SK-N-DZ (cell line): ENCODE measurements at regions not wholly inside any gene's neighbourhood (a gene's known extent, or its start where the extent isn't known, plus 50 kb on each side); places are given as distances from the start of the nearest gene placed in this dataset.

Experiments used
- DNase-seq: peaks from one replicate; pipeline ENCODE4 v3.0.0-alpha.2; 2015; ENCODE audit warnings: low spot score

DNA sequence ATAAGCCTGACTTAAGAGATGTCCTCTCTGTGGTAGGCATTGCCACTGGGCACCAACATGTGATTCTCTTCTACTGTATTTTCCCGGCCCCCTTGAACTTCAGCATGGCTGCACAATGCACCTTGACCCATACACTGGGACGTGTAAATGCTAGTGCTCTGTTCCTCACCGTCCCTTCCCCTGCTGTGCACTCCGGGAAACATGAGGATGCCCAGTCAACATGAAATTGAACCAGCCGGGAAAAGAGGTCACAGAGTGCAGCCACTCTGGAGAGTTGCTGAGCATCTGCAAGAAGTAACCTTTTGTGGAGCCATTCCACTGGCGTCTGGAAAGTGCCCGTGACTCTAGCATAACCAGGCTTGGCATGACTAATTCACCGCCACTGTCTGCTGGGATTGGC is 646.7 kb downstream of the NPHP4 start:
- no peak for DNase-seq

DNA sequence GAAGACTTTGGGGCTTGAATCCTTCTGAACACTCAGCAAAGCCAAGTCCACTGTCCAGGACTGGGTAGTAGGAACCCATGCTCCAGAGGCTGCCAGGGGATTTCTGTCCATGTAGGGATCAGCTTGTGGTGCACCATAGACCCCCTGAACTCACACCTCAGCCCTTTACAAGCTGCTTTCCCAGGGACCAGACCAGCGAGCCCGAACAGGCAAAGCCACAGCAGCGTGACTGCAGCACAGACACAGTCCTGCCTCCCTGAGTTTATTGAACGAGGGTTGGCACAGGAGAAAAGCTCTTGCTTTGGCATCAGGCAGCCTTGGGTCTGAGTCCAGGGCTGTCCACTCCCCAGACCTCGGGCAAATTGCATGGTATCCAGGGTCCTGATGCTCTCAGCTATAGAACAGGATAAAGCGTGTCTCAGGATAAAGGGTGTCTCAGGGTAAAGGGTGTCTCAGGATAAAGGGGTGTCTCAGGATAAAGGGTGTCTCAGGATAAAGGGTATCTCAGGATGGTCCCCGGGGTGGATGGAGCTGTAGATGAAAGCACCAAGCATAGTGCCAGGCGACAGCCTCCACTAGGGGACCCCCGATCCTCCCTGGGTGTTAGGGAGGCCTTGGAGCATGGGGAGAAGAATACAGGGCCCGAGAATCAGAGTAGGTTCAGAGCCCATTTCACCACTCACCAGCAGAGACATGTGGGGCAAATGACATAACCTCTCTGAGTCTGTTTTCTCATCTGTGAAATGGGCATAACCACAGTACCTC is 648.8 kb downstream of the NPHP4 start:
- no peak for DNase-seq

DNA sequence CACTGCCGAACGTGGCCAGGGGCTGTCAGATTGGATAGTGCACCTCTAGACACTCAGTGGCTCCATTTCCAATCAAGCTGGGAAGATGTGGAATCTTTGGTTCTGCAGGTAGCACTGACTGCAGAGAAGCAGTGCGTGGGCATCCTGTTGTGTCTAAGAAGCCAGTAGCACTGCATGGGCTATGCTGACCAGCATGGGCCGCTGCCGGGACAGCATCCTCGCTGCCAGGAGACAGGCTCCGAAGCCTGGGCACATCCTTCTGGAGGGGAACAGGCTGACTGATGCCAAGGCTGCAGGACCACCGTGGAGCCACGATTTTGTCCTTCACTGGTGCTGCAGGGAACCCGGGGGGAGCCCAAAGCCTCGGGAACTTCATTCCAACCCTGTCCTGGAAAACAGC is 649.4 kb downstream of the NPHP4 start:
- DNase-seq: no peak

DNA sequence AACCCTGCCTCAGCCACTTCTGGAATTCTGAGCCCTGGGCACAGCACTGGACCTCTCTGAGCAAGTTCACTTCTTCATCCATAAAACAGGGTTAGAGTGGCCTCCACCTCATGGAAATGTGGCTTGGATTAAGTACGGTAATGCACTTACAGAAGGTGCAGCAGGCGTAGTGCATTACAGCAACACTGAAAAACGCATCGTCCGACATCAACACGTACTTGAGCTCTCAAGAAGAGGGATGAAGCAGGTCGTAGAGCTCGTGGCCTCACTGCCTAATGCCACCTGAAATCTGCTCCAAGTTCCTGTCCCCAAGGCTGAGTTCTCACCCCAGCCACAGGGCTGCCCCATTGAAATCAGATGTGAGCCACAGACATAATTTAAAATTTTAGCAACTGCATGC is 650.1 kb downstream of the NPHP4 start:
- no peak for DNase-seq

DNA sequence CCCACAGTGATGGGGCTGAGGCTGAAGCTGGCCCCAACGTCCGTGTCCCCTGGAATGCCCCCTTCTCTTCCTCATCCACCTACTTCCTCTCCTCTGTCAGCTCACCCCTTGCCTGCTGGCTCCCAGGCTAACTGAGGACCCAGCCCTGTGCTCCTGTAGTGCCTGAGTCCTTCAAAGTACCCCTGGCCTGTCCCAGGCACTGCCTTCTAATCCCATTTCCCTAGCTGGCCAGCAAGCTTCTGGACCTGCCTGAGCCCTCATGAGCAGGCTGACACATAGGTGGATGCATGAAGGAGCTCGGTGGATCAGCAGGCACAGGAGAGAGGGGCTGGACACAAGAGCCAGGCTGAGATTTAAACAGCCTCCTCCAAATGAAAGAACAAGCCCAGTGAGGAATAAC is 650.8 kb downstream of the NPHP4 start:
- no peak for DNase-seq

DNA sequence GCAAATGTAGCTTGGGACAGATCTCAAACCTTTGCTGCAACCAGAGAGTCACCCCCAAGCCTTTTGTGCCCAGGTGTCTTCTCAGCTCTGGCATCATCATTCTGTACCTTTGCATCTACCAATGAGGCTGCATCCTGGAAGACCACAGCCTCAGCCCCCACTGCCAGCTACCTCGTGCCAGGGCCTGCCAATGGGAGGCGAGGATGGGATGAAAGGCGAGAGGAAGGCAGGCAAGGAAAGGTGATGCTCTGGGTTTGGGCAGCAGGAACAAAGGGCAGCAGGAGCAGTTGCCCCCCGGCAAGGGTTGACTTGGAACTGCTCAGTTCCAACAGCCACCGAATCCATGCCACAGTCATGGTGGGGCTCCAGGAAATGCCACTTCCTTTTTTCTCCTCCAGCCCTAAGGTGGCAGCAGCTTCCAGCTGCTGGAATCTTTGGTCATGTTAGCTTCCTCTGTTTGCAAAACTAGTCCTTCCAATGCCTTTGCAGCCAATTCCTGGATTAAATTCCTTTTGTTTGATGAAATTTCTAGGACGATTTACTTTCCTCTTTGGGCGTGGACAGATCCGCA is 651.6 kb downstream of the NPHP4 start:
- DNase-seq: no peak

DNA sequence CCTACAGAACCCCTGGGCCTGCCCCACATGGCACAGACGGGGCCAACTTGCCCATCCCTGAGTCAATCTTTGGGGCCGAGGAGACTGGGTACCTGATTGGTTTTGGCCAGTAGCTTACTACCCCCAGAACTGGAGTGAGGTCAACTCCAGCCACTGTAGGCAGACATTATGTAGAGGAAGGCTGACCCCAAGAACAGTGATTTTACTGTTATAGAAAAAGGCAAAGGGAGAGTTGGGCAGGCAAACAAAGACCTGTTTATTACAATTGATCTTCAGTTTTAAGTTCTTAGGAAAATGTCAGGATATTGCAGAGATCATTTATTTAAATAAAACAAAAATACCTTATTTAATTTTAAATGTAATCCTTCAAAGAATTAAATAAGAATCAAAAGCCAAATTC is 653.8 kb downstream of the NPHP4 start:
- no peak for DNase-seq

DNA sequence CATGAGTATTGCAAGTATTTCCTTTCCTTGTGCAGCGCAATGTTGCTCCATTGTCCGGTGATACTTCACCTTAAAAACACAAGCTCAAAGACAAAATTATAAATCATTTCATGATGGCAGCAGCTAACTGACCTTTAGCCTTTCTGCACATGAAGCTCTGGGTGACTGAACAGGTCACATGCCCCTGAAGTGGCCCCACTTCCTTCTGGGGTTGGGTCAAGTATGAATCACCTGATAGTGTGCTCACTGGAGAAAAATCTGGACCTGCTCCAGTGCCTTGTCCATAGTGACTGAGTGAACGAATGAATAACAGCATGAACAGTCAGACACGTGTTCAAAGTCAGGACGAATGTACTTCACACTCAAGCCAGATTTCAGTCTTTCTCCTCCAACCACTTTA is 658.9 kb downstream of the NPHP4 start:
- DNase-seq: no peak

DNA sequence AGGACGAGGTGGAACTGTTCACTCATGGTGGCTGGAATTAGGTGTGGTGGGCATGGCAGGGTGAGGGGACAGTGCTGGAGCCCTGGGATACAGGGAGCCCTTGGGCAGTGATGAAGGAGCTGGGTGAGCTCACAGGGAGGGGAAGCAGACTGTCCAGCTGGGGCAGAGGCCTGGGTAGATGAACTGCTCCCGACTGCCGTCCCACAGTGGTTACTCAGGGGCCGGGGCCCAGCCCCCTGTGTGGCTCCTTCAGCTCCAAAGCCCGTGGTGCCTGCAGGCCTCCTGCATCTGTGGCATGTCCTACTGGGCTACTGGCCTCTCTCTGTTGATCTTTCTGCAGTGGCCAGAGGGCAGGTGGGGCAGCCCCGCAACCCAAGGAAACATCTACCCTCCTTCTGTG is 661.1 kb downstream of the NPHP4 start:
- no peak for DNase-seq

DNA sequence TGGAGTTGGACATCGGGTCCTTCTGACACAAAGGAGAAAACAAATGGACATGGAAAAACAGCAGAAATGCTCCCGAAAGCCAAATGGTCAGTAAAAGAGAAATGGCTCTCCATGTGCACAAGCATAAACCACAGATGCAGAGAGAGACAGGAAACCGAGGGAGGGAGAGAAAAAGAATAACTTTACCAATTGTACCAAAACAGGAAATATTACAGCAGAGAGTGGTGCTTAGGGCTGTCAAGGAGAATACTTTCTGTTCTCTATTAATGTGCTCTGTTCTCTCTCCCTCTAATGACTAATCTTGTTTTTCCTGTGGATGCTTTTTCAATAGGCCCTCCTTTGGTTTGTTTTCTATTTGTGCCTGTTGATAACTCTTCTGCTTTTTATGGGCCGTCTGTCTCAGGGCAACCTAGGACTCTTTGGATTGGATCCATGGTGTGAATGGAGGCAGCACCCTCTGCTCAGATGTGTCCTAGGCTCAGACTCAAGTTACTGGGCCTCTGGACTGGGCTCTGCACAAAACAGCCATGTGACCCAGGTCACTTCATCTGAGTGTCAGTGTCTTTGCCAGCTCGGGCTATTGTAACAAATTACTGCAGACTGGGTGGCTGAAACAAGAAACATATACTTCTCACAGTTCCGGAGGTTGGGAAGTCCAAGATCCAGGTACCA is 663.0 kb downstream of the NPHP4 start:
- DNase-seq: no peak

DNA sequence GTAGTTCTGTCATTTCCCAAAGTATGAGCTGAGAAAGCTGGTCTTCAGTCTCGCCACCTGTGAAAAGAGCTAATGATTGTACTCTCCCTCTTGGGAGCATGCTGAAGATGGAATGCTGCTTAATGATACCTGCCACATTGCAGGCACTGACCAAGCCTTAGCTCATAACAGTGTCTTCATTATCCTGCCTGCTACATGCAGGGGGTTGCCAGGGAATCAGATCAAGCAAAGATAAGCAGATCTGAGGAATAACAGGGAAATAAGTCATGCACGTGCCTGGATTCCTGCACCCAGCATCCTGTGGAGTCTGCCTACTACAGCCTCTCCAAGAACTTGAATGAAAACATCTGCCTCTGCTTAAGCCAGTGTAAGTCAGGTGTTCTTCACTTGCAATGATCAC is 667.3 kb downstream of the NPHP4 start:
- peak; percentile 18 for DNase-seq

DNA sequence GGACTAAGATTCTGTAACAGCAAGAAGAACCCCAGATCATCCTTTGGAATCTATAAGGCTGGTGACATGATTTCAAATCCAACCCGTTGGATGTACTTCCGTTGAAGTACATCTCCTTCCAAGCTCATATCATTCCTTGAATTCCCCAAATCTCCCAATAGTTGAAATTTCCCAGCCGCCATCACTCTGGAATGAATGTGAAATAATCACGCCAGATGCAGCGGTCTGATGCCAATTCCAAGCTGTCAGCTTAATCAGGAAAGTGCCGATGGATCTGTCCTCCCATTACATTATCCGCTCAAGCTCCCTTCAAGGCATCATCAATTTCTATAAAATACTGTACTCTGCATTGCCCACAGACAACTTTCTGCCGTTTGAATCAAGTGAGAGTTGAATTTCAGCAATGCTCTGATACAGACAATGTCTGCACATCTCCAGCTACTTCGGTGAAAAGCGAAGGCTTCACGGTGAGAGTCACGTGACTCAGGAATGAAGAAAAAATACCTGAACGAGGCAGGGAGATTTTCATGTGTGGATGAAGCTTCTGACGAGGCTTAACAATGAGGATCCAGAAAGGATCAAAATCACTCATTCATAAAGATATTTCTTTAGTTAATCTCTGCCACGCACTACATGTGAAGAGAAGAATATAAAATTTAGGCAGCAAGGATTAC is 663.9 kb downstream of the AJAP1 start:
- DNase-seq: no peak

DNA sequence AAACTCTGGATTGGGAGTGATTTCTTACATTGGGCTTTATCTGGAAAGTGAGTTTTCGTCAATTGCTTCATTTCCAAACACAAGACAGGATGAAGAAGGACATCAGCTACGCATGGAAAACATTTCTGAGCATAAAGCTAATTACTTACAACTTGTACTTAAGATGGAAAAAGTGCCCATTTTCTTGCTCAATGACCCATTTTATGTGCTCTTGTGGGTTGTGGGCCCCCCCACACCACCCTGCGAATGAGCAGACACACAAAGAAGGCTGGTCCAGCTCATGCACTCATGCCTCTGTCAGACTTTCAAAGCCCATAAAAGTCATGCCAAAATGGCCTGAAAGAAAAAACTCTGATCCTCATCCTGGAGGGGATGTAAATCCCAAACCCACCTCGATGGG is 663.0 kb downstream of the AJAP1 start:
- no peak for DNase-seq

DNA sequence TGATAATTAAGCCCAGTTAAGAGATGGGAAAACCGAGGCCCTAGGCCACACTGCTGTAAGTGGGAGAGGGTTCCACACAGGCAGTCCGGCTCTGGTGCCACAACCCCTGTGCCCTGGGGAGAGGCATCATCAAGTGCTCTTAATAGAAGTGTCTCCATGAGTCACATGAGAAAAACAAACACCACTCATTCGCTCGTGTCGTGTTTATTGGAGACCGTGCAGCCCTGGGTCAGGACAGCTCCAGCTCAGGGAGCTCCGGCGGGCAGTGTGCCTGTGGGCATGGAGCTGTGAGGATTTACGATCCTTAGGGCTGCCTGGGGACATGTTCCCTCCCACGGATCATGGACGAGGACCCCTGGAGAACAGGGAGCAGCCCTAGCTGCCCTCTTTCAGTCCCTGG is 658.5 kb downstream of the AJAP1 start:
- DNase-seq: no peak

DNA sequence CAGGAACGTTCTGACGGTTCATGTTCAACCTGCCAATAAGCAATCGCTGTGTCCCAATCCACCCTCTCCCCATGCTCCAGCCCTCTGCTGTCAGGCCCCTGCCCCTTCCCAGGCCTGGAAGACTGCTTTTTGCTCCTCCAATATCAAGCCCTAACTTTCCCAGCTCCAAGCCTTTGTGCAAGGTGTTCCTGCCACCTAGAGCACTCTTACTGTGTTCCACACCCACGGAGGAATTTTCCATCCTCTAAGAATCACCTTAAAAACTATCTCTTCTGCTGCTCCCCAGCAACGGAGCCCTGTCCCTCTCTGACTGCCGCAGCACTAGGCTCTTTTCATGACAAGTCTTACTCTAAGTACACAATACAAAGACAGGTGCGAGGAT is 657.9 kb downstream of the AJAP1 start:
- no peak for DNase-seq

DNA sequence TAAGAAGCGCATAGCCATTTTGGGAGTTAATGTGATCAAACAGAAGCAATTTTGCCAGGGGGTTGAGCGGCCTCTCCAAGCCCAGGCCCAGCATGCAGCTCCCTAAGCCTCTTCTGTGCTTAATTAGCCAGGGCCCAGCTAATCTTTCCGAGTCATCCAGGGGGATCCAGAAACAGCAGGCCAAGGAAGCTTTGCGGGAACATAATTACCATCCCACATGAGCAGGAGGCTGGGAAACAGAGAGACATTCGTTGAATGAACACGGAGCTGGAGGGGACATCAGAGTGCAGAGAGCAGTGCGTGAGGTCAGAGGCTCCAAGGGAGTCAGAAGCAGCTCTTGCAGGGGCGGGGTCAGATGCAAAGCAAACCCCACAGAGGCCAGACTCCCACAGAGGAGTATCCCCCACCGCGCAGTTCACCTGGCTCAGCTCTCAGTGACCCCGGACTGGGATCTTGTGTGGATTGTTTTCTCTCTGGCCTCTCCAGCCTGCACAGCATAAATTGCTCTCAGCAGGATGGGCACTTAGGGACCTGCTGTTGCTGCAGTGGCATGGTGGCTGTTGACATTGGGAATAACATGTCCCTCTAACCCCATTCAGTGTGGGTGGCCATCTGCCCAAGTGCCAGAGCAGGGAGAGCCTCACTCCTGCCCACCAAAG is 657.4 kb downstream of the AJAP1 start:
- DNase-seq: peak; percentile 10

DNA sequence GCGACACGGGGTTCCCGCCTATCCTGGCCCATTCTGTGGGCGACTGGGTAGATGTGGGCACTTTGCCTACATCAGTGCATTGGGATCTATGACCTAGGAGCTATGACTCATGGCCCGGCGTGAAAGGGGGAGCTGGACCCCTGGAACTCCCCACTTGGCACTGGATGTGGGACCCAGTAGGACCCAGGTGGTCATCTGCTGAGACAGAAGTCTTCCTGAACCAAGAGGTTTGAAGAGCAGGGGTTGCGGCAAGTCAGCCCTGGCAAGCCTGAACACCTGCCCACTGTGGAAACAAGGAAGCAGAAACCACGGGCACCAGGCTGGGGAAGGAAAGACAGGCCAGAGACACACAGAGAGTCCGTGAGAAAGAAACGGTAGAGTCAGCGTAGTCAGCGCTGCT is 656.7 kb downstream of the AJAP1 start:
- DNase-seq: no peak

DNA sequence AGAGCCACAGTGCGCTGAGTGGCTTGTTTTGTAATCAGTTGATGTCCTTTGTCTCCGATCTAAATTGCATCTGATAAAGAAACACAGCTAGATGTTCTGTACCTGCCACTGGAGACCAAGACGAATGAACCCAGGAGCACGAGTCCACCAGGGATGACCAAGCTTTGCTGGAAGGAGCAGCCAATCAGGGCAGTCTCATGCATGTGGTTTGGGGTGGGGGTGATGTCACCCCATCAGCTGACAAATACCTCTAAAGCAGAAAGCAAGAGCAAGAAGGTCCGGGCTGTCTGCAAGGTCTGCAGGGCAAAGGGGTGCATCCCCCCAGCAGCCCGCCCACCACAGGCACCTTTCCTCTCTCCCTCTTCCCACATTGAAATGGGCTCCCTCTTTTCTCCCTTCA is 653.8 kb downstream of the AJAP1 start:
- DNase-seq: no peak

DNA sequence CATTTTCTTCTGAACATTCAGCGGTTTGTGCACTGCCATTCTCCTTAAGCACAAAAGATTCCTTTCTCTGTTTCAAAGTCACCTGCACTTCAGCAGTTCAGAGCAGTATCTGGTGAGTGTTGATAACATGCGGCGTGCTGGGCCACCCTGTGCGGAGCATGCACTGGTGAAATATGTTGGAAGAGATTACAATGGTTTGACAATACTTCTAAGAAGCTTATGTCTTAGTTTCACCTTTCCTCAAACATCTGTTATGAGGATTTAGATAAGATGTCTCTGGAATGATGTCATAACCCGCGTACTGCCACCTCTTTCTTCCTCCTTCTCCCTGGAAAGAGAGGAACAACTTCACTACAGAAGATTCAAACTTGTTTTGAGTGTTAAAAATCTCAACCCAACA is 650.3 kb downstream of the AJAP1 start:
- no peak for DNase-seq

DNA sequence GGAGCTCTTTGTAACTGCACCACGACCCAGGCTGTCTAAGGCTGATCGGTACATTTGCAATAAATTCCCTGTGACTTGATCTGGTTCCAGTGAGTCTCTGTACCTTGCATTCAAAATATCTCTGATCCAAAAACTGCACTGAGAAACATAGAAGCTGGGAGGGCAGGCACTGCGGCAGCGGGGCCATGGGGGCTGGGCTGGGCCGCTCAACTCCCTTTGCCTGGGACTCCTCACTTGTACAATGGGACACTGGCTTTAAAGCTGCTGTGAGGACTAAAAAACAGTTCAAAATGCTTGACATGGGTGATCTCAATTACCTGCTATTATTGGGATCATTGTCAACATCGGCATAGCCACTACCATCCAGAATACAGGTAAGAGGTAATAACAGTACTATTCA is 644.0 kb downstream of the AJAP1 start:
- DNase-seq: no peak

DNA sequence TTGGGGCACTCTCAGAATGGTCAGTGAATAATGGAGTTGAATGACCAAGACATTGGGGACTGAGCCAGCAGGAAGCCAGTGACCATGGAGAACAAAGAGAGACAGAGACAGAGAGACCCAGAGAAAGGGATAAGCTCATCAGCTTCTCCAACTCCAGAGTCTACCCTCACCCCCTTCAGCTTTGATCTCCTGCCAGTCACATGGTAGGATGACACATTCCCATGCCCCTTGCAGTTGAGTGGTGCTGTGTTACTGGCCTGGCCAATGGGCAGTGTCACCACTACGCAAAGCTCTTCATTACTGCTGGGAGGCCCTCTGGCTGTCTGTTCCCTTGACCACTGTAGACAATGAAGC is 643.5 kb downstream of the AJAP1 start:
- DNase-seq: no peak

DNA sequence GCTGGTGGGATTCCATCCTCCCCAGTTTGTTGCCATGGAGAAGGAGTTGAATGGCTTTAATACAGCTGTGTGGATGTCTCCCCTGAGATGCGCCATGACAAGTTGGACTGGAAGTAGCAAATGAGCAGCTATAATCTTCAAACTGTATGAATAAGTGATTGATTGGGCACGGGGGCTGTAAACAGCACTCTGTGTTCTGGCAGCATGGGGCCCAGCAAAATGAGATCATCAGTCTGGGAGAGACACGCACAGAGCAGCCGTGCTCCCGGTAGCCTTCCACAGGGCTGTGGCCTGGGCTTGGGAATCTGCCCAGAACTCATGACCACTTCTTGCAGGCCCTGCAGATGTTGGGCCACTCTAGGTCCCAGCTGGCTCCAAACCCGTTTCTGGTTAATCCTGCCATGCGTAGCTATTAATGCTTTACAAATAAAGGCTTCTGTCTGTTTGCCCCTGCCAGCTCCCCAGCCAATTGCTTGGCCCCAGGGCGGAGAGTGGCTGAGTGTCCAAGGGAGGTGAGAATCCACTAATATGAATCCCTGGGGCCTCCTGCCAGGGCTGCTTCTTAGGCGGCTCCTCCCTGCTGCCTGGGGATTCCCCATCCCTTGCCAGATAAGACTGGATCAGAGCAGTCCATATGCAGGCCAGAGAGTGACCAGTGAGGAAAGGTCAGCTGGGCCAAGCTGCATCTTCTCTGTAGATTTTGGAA is 642.9 kb downstream of the AJAP1 start:
- no peak for DNase-seq
